Hematopoietic multipotent progenitor cell treated with erythropoietin and hydrocortisone succinate and interleukin-3 and kit ligand, for 15 days (in vitro differentiated cells): ENCODE measurements at regions not wholly inside any gene's neighbourhood (a gene's known extent, or its start where the extent isn't known, plus 50 kb on each side); places are given as distances from the start of the nearest gene placed in this dataset.
"Not testable (repeated sequence)": the region's sequence is repeated elsewhere in the genome, so short reads cannot be mapped to it uniquely, and the experiment has no call there.

ENCODE experiments used
- DNase-seq: peaks from one replicate; pipeline ENCODE4 v3.0.0-alpha.2; 2015; ENCODE audit warnings: low spot score

DNA sequence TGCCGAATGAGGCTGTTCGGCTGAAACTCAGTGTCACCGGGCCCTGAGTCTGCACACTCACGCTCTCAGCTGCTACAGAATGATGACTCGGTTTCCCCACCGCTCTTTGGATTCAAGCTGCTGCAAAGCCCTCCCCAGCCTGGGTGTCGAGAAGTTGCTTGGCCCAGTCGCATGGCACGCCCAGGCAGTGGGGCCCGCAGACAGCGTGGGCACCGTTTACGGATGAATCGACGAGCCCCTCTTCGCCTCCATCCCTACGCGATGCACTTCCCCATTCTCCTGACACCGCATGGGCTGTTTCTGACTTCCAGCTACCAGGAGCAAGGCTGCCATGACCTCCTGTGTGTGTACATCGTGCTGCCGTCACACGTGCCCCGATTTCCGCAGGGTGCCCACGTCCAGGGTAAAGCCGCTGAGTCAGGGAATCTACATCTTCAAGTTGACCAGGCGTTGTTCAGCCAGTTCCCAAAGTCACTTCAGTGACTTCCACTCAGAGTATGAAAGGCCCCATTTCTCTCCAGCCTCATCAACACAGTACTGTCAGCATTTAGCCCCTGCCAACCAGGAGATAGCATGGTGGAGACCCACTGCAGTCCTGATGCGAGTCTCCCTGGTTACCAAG lies 60.3 kb upstream of the GPC1 start:
- DNase-seq = no peak

DNA sequence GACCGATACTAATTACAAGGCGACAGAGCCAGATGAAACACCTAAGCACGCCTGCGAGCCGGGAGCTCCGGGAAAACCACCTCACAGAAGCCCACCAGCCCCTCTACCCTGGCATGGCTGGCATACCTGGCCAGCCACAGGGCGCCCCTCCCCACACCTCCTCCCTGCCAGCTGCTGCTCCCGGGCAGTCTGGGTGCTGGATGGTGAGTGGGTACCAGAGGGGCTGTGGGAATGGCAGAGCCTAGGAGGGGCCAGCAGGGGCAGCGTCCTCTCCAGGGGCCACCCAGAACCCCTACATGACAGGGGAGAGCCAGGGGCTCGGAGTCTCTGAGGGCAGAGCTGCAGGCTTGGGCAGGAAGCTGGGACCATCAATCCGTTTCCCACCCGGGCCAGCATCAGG lies 58.7 kb upstream of the GPC1 start:
- no peak for DNase-seq

DNA sequence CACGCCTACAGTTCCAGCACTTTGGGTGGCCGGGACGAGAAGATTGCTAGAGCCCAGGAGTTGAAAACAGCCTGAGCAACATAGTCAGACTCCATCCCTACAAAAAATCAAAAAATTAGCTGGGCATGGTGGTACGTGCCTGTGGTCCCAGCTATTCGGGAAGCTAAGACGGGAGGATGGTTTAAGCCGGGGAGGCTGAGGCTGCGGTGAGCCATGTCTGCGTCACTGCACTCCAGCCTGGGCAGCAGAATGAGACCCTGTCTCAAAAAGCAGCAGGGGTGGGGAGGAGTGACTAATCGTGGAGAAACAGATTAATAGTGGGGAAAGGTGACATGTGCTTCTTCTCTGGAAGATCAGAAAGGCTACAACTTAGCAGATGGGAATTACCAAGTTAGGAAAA lies 58.1 kb upstream of the GPC1 start:
- no peak for DNase-seq

DNA sequence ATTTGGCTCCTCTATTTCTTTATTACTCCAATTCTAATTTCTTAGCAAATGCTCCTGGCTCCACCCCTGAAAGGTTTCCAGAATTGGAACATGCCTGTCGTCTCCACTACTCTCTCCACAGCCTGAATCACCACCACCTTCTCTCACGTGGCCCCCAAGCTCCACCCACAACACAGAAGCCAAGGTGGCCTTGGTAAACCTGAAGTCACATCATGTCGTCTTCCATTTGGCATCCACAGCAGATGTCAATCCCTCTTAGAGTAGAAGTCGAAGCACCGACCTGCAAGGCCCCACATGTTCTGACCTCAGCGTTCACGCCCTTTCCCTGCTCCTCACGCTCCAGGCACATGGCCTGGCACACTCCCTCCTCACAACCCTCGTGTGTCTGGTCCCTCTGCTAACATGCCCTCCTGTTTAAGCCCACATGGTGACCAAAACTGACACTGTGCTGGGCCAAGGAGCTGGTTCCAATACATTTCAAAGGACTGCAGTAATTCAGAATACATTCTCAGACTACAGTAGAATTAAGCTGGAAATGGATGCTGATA lies 56.3 kb upstream of the GPC1 start:
- no peak for DNase-seq

DNA sequence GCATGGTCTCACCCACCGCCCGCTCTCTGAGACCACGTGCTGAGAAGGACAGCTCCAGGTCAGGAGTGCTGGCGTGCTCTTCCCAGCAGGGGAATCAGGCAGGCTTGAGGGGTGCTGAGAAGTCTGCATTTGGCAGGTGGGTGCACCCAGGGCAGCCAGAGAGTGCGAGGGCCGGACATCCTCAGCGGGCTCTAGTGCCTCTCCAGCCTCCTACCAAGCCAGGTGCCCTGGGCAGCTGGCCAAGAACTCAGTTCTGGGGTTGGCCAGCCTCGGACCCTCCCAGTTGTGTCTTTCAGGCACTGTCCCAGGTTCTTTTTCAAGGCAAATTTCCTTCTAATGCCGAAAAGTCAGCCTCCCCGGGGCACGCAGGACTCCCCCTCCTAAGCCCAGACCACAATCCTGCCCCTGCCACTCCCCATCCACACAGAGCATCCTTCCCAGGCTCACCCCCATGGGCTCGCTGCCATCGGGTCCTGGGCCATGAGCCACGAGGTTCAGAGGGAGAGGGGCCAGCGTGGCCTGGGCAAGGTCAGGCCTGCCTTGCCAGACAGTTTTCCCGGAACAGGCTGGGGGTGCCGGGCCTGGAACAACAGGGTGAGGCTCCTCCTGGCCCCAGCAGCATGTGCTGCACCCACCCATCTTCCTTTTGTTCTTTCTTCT lies 52.2 kb upstream of the GPC1 start:
- DNase-seq = no peak

DNA sequence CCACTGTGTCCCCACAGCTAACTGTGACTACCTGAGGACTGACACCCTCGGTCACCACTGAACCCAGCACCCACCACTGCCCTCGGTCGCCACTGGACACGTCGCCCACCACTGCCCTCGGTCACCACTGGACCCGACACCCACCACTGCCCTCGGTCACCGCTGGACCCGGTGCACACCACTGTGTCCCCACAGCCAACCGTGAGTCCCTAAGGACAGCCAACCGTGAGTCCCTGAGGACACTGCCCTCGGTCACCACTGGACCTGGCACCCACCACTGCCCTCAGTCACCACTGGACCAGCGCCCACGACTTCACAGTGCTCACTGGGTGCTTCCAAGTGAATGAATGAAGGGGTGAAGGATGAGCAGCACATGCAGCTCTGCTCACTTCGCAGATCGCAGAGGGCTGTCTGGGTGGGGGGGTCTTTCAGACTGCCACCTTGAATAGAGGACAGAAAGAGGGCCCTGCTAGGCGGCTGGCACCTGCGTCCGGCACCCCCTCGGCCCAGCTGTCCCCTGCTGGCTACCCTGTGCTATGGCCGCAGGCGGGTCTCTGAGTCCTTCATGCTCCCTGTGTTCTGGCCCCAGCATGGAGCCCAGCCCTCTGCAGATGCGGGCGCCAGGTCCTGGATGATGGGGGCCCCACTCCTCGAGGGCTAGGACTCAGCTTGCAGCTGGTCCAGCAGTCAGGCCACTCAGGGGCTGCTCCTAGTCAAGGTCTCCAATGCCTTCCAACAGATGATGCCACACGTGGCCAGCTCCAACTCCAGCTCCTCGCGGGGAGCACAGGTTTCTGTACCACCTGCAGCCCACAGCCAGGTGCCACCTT lies 51.4 kb upstream of the GPC1 start:
- no peak for DNase-seq

DNA sequence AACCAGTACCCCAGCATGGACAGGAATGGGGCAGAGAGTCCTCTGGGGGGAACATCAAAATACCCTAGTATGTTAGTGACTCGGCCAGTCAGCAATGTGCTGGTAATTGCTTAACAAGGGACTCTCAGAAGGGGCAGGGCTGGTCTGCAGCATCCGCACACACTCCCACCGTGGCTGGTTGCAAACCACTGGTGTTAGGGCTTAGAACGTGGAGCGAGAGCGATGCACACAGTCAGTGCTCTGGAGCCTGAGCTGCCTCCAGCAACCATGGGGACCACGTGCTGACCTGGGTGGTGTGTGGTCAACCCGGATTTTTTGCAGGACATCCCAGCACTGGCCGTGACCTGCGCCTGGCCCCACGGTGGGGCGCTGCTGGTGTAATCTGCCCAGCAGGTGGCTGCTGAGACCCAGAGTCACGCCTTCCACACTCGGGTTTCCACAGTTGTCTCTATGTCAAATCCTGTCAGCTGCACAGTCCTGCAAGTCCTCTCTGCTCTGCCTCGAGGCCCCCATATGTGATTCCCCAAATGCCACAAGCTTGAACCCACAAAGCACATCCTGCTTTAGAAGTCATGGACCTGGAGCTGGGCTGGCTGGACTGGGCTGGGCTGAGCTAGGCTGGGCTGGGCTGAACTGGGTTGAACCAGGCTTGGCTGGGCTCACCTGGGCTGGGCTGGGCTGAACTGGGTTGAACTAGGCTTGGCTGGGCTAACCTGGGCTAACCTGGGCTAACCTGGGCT lies 50.6 kb upstream of the GPC1 start:
- DNase-seq = no peak

DNA sequence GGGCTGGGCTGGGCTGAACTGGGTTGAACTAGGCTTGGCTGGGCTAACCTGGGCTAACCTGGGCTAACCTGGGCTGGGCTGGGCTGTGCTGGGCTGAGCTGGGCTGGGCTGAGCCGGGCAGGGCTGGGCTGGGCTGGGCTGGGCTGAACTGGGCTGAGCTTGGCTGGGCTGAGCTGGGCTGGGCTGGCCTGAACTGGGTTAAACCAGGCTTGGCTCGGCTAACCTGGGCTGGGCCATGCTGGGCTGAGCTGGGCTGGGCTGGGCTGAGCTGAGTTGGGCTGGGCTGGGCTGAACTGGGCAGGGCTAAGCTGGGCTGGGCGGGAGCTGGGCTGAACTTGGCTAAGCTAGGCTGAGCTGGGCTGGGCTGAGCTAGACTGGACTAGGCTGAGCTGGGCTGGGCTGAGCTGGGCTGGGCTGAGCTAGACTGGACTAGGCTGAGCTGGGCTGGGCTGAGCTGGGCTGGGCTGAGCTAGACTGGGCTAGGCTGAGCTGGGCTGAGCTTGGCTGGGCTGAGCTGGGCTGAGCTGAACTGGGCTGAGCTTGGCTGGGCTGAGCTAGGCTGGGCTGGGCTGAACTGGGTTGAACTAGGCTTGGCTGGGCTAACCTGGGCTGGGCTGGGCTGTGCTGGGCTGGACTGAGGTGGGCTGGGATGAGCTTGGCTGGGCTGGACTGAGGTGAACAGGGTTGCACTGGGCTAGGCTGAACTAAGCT lies 49.9 kb upstream of the GPC1 start:
- not testable (repeated sequence) for DNase-seq
